Gastrocnemius medialis (tissue), 4 donors: ENCODE measurements at regions not wholly inside any gene's neighbourhood (a gene's known extent, or its start where the extent isn't known, plus 50 kb on each side); places are given as distances from the start of the nearest gene placed in this dataset.

Source experiments
- POLR2A ChIP-seq, 2 donors: fragments of 450-650 bp; IDR thresholded peaks; one replicate each; pipeline ENCODE4 v1.6.1; 2017; ENCODE audit warnings: antibody characterized with exemption in 2 of 2, mild to moderate bottlenecking in 2 of 2, moderate library complexity in 2 of 2
- TF ChIP-seq, protein P1 (sequence below), 5 experiments: fragments of 450-650 bp in 3 of 5; fragments of 200-600 bp in 2 of 5; sonication (generic) in 2 of 5; IDR thresholded peaks in 4 of 5; conservative IDR thresholded peaks in 1 of 5; 1 replicate in 4 of 5; 2 replicates in 1 of 5; pipeline ENCODE4 v1.5.1; 2016 to 2019; ENCODE audit warnings: antibody characterized with exemption in 5 of 5, mild to moderate bottlenecking in 3 of 5, moderate library complexity in 3 of 5

DNA sequence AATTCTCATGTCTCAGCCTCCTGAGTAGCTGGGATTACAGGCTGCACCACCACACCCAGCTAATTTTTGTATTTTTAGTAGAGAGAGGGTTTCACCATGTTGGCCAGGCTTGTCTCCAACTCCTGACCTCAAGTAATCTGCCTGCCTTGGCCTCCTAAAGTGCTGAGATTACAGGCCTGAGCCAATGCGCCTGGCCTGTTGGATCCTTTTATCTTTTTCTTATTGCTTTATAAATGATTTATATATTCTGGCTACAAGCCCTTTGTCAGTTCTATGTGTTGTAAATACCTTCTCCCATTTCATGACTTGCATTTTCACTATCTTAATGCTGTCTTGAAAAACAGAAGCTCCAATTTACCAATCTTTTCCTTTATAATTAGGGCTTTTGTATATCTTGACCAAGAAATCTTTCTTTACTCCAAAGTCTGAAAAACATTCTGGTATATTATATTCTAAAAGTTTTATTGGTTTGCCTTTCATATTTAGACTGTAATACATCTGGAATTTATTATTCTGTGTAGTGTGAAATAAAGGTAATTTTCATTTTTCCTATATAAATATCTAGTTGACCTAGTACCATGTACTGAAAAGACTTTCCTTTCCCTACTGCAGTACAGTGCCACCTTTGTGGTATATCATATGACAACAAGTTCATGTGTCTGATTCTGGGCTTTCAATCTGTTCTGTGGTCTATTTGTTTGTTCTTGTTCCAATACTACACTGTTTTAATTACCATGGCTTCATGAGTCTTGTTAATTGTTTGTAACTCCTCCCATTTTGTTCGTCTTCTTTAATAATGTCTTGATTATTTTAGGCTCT, 52.9 kb upstream of the RNU6-1 start:
- TF ChIP-seq POLR2A (IDR thresholded peaks at IDR 0.05) = no peak
- TF ChIP-seq, protein P1, sequence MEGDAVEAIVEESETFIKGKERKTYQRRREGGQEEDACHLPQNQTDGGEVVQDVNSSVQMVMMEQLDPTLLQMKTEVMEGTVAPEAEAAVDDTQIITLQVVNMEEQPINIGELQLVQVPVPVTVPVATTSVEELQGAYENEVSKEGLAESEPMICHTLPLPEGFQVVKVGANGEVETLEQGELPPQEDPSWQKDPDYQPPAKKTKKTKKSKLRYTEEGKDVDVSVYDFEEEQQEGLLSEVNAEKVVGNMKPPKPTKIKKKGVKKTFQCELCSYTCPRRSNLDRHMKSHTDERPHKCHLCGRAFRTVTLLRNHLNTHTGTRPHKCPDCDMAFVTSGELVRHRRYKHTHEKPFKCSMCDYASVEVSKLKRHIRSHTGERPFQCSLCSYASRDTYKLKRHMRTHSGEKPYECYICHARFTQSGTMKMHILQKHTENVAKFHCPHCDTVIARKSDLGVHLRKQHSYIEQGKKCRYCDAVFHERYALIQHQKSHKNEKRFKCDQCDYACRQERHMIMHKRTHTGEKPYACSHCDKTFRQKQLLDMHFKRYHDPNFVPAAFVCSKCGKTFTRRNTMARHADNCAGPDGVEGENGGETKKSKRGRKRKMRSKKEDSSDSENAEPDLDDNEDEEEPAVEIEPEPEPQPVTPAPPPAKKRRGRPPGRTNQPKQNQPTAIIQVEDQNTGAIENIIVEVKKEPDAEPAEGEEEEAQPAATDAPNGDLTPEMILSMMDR (IDR thresholded peaks at IDR 0.05 in 4 of 5, conservative IDR thresholded peaks at IDR 0.05 in 1 of 5) = no peak
